Epithelial cell of proximal tubule (primary cell): ENCODE measurements at regions not wholly inside any gene's neighbourhood (a gene's known extent, or its start where the extent isn't known, plus 50 kb on each side); places are given as distances from the start of the nearest gene placed in this dataset.

Experiments used
- DNase-seq: peaks from one replicate; pipeline ENCODE4 v3.0.0-alpha.2; 2011; ENCODE audit warnings: low read depth
- H3K4me3 ChIP-seq: 2 replicates; pipeline ENCODE4 v1.5.1; 2011; ENCODE audit warnings: low read depth, mild to moderate bottlenecking, low read length
- TF ChIP-seq, protein P1 (sequence below): conservative IDR thresholded peaks from 2 replicates; pipeline ENCODE4 v1.5.1; 2012; ENCODE audit warnings: low read depth, mild to moderate bottlenecking, low read length

DNA sequence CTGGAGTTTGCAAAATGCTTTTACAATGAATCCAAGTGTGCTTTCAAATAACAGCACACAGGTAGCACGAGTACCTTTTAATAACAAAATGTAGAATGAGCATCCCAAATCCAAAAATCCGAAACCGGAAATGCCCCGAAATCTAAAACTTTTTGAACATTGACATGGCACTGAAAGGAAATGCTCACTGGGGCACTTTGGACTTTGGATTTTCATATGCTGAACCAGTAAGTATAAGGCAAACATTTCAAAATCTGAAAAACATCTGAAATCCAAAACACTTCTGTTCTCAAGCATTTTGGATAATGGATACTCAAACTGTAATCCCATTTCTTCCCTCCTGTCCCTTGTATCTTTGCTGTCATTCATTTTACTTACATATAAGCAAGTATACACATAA lies 50.1 kb downstream of the GCNT4 start:
- no peak for DNase-seq
- no peak overlapping the region for H3K4me3 ChIP-seq
- TF ChIP-seq, protein P1, sequence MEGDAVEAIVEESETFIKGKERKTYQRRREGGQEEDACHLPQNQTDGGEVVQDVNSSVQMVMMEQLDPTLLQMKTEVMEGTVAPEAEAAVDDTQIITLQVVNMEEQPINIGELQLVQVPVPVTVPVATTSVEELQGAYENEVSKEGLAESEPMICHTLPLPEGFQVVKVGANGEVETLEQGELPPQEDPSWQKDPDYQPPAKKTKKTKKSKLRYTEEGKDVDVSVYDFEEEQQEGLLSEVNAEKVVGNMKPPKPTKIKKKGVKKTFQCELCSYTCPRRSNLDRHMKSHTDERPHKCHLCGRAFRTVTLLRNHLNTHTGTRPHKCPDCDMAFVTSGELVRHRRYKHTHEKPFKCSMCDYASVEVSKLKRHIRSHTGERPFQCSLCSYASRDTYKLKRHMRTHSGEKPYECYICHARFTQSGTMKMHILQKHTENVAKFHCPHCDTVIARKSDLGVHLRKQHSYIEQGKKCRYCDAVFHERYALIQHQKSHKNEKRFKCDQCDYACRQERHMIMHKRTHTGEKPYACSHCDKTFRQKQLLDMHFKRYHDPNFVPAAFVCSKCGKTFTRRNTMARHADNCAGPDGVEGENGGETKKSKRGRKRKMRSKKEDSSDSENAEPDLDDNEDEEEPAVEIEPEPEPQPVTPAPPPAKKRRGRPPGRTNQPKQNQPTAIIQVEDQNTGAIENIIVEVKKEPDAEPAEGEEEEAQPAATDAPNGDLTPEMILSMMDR: no peak

DNA sequence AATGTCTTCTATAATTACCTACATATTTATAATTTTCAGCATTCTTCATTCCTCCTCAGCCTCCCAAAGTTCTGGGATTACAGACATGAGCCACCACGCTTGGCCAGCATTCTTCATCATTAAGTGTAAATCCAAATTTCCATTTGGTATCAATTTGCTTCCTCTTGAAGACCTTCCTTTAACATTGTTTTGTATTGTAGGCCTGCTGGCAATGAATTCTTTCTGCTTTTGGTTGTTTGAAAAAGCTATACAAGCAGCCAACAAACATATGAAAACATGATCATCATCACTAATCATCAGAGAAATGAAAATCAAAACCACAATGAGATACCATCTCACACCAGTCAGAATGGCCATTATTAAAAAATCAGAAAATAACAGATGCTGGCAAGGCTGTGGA lies 56.4 kb downstream of the GCNT4 start:
- TF ChIP-seq, protein P1: no peak
- no peak for DNase-seq
- H3K4me3 ChIP-seq: no peak overlapping the region

DNA sequence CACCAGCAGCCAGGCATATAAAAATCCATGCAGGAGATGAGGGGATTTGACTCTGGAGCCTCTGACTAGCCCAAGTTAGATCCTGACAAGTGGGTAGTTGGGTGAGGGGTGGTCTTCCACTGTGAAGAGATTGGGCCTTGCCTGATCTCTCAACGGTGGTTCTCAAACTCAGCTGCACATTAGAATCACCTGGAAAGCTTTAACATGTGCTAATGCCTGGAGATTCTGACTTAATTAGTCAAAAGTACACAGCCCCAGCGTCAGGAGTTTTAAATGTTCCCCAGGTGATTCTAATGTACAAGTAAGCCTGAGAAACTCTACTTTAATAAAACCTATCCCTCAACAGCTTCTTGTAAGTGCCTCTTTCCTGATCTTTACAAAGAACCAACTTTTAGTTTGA lies 57.5 kb downstream of the GCNT4 start:
- H3K4me3 ChIP-seq: no peak overlapping the region
- TF ChIP-seq, protein P1: no peak
- DNase-seq: no peak

- TF ChIP-seq, protein P1: no peak
- DNase-seq: no peak
Measured at GRCh38 chr5:74993743-74994142, 58.6 kb downstream of the GCNT4 start.

DNA sequence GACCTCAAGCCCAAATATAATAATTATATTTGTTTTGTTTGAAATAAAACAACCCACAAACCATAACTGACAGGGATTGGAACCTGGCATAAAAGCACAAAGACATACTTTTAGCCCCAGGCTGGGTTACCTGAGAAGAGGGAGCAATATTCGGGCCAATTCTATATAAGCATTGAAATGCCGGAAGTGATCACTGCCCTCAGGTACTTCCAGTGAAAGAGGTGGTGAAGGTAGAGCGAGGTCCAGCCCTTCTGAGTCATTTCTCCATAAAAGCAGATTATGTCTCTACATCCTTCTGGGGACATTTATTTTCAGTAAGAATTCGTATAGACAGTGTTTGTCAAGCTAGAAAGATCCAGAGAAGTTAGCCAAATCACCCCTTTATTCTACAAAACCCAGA lies 59.6 kb downstream of the GCNT4 start:
- H3K4me3 ChIP-seq: no peak overlapping the region
- no peak for DNase-seq
- TF ChIP-seq, protein P1: no peak

More at GRCh38 chr5:74993743-74994142, 58.6 kb downstream of the GCNT4 start:
- H3K4me3 ChIP-seq: no peak overlapping the region

DNA sequence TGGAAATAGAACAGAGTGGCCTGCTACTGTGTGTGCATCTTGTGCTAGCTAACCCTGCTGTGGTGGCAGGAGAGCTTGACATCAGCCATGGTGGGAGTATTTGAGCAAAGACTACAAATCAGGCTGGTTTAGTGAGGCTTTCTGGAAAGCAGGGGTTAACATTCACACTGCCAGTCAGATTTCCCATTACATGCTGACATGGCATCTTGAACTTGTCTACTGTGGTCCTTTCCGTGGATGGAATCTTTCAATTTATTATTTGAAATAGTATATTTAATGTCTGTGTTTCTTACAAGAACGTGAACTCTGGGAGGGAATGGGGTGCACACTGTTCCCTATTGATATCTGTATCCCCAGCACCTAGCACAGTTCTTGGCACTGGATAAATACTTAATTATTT lies 60.8 kb downstream of the GCNT4 start:
- no peak for DNase-seq
- TF ChIP-seq, protein P1: no peak
- no peak overlapping the region for H3K4me3 ChIP-seq

DNA sequence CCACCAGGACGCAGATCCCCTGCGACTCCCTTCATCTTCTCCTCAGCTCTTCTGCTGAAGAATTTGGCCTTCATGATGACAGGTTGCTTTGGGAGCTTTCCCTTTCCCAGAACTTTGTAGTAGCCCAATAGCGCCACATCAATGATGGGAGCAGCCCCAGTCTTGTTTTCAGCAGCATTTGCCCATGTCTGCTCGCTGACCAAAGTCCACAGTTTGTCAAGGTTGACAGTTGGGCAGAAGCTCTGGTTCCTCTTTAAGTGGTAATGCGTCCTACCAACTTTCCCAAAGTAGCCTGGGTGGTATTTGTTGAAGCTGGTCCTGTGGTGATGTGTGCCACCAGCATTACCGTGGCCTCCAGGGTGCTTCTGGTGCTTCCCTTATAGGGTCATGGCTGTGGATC lies 62.2 kb downstream of the GCNT4 start:
- TF ChIP-seq, protein P1: no peak
- DNase-seq: no peak

More for the DNA sequence above, 62.2 kb downstream of the GCNT4 start:
- no peak overlapping the region for H3K4me3 ChIP-seq
